ENCODE measurements at regions not wholly inside any gene's neighbourhood (a gene's known extent, or its start where the extent isn't known, plus 50 kb on each side); places are given as distances from the start of the nearest gene placed in this dataset.
"Not testable (repeated sequence)": the region's sequence is repeated elsewhere in the genome, so short reads cannot be mapped to it uniquely, and the experiment has no call there.

- no peak for DNase-seq
Measured at GRCh38 chr1:41980827-41981653, 62.3 kb upstream of the HIVEP3 start.

DNA sequence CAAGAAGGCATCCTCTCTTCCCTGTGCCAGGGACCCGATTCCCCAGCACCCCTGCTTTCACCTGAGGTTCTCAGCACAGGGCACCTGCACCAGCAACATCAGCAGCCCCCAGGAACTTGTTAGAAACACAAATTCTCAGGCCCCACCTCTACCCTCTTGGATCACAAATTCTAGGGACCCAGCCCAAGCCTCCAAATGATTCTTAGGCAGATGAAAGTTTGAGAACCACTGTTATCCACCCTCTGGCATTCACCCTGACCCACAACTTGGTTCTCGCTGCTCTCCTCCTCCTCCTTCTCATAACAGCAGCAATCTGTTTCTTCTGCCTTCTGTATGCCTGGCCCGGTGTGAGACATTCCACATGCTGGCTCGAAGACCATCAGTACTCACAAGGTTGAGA, 60.3 kb upstream of the HIVEP3 start:
- DNase-seq, result no peak

DNA sequence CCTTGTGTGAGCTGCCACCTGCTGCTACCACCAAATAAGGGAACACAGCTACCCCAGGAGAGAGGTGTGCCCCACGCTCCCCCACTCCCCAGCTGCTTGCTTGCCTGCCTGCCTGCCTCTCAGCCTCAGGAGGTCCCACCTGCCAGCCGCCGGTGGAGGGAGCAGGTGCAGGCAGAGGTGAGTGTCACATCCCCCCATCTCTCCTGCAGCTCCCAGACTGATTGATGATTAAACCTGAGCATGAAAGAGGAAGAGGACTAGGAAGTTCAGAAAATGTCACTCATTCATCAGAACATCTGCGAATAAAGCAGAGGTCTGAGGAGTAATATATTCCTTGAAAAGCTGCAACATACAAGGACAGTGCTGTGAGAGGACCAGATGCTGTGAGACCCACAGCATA, 58.6 kb upstream of the HIVEP3 start:
- DNase-seq, result no peak

DNA sequence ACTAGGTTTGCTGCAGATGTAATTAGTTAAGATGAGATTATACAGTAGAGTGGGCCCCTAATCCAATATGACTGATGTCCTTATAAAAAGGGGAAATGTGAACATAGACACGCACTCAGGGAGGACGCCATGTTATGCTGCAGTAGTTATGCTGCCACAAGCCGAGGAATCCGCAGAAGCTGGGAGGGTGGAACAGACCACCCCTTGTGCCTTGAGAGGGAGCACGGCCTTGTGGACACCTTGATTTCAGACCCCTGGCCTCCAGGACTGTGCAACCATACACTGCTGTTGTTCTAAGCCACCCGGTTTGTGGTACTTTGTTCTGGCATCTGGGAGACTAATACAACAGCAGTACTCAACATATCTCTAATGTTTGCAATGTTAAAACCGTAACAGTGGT, 57.9 kb upstream of the HIVEP3 start:
- DNase-seq, result no peak

- no peak for DNase-seq
Measured at GRCh38 chr1:41975850-41976569, 57.3 kb upstream of the HIVEP3 start.

DNA sequence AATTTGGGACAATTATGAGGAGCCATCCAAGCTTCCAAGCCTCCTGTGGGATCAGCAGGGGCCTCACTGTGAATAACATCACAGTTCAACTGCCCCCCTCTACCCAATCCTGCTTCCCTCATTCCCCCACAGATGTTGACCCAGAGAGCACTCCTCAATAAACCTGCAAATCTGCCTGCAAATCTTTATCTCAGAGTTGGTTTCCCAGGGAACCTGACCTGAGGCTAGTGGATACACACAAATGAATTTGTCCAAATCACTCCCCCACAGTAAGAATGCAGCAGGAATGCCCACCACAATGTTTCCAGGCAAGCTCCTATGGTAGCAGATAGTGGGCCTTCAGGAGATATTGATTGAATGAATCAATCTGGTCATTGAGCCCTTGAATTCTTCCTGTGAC, 56.4 kb upstream of the HIVEP3 start:
- no peak for DNase-seq

DNA sequence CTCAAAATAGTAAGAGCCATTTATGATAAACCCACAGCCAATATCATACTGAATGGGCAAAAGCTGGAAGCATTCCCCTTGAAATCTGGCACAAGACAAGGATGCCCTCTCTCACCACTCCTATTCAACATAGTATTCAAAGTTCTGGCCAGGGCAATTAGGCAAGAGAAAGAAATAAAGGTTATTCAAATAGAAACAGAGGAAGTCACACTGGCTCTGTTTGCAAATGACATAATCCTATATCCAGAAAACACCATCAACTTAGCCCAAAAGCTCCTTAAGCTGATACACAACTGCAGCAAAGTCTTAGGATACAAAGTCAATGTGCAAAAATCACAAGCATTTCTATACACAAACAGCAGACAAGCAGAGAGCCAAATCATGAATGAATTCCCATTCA, 49.8 kb upstream of the HIVEP3 start:
- DNase-seq, result not testable (repeated sequence)

Measured in tongue (tissue), 1 donor.